GM15510 (cell line): ENCODE measurements at regions not wholly inside any gene's neighbourhood (a gene's known extent, or its start where the extent isn't known, plus 50 kb on each side); places are given as distances from the start of the nearest gene placed in this dataset.

Experiments used
- POLR2A ChIP-seq: IDR thresholded peaks from 3 replicates; pipeline ENCODE4 v1.6.1; 2011; ENCODE audit warnings: borderline replicate concordance; ENCODE audit not compliant: insufficient read length; ENCODE audit errors: extremely low read depth

GRCh38 chr5:125537661-125538060 is 791.2 kb upstream of the ZNF608 start:
- TF ChIP-seq POLR2A, result no peak

GRCh38 chr5:125538469-125538868 is 792.0 kb upstream of the ZNF608 start:
- no peak for TF ChIP-seq POLR2A

- TF ChIP-seq POLR2A, result no peak
Observed at GRCh38 chr5:125541085-125541484, 794.6 kb upstream of the ZNF608 start.

- TF ChIP-seq POLR2A, result no peak
Observed at GRCh38 chr5:125549322-125549911, 803.0 kb upstream of the ZNF608 start.

- no peak for TF ChIP-seq POLR2A
Observed at GRCh38 chr5:125550274-125550673, 803.8 kb upstream of the ZNF608 start.

GRCh38 chr5:125551246-125551645 is 804.8 kb upstream of the ZNF608 start:
- TF ChIP-seq POLR2A, result no peak

- TF ChIP-seq POLR2A, result no peak
Observed at GRCh38 chr5:125551797-125552196, 805.4 kb upstream of the ZNF608 start.

- TF ChIP-seq POLR2A, result no peak
Observed at GRCh38 chr5:125552486-125552885, 806.0 kb upstream of the ZNF608 start.

GRCh38 chr5:125554355-125554754 is 807.9 kb upstream of the ZNF608 start:
- no peak for TF ChIP-seq POLR2A

- no peak for TF ChIP-seq POLR2A
Observed at GRCh38 chr5:125555591-125555990, 809.2 kb upstream of the ZNF608 start.

- no peak for TF ChIP-seq POLR2A
Observed at GRCh38 chr5:125558016-125558415, 811.6 kb upstream of the ZNF608 start.

GRCh38 chr5:125558466-125558865 is 812.0 kb upstream of the ZNF608 start:
- TF ChIP-seq POLR2A, result no peak

GRCh38 chr5:125559296-125559695 is 812.9 kb upstream of the ZNF608 start:
- no peak for TF ChIP-seq POLR2A

GRCh38 chr5:125560476-125561225 is 814.2 kb upstream of the ZNF608 start:
- no peak for TF ChIP-seq POLR2A

- no peak for TF ChIP-seq POLR2A
Observed at GRCh38 chr5:125564317-125564975, 818.0 kb upstream of the ZNF608 start.
